Neural cell (in vitro differentiated cells): ENCODE measurements at regions not wholly inside any gene's neighbourhood (a gene's known extent, or its start where the extent isn't known, plus 50 kb on each side); places are given as distances from the start of the nearest gene placed in this dataset.

Source experiments
- POLR2AphosphoS5 ChIP-seq: IDR thresholded peaks from 2 replicates; pipeline ENCODE4 v1.6.1; 2012
- TF ChIP-seq, protein P1 (sequence below): fragments of 450-650 bp; IDR thresholded peaks from 2 replicates; pipeline ENCODE4 v1.5.1; 2014; ENCODE audit warnings: antibody characterized with exemption, mild to moderate bottlenecking, moderate library complexity; ENCODE audit not compliant: poor library complexity, severe bottlenecking

DNA sequence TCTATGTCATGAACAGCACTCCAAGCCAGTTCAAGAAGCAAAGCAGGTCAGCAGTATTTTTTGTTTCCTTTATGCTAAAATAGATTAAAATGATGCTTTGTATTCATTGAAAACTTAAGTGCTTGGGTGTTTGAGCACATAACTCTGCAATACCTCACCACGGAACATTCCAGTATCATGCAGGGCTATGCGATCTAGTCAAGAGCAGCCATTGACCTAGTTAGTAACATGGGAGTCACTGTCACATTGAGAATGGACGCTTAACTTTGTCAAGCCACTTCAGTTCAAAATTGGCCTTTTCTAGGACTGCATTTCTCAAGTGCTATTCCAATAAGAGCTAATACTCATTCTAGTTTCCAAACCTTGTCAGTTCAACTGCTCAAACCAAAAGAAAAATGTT is 160.1 kb upstream of the FSTL5 start:
- TF ChIP-seq, protein P1, sequence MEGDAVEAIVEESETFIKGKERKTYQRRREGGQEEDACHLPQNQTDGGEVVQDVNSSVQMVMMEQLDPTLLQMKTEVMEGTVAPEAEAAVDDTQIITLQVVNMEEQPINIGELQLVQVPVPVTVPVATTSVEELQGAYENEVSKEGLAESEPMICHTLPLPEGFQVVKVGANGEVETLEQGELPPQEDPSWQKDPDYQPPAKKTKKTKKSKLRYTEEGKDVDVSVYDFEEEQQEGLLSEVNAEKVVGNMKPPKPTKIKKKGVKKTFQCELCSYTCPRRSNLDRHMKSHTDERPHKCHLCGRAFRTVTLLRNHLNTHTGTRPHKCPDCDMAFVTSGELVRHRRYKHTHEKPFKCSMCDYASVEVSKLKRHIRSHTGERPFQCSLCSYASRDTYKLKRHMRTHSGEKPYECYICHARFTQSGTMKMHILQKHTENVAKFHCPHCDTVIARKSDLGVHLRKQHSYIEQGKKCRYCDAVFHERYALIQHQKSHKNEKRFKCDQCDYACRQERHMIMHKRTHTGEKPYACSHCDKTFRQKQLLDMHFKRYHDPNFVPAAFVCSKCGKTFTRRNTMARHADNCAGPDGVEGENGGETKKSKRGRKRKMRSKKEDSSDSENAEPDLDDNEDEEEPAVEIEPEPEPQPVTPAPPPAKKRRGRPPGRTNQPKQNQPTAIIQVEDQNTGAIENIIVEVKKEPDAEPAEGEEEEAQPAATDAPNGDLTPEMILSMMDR = no peak
- TF ChIP-seq POLR2AphosphoS5 = no peak
